ENCODE measurements at regions not wholly inside any gene's neighbourhood (a gene's known extent, or its start where the extent isn't known, plus 50 kb on each side); places are given as distances from the start of the nearest gene placed in this dataset.
A peak's percentile ranks its signal among the peaks of the same experiment; 100 is the strongest.
"Not testable (repeated sequence)": the region's sequence is repeated elsewhere in the genome, so short reads cannot be mapped to it uniquely, and the experiment has no call there.

- not testable (repeated sequence) for H3K27ac ChIP-seq, H3K4me3 ChIP-seq, H3K36me3 ChIP-seq, H3K9me3 ChIP-seq, H3K4me1 ChIP-seq
- DNase-seq: peak in 1 of 2 donors; percentile 27
- in situ Hi-C loops (cut with MboI; ENCODE audit: low sequenced_read_pairs in 4 of 4): loop anchor here (5.0 to 25.0 kb wide), 3 partner anchors 325 to 328 kb away; partner anchors contain the start of gene OLFM1 (in 4 of the 4)
- peaks cover 3 to 10% (median 7%) of the 10 kb centered on the region in 3 donors for H3K27me3 ChIP-seq
- intact Hi-C loops (cut with DNase I; ENCODE audit: low total_unique reads): loop anchor here (1.0 kb wide), 1 partner anchor 326 kb away; no protein-coding TSS in a partner anchor
- peak; percentile 58 to 70 for ATAC-seq
- TF ChIP-seq CTCF (IDR thresholded peaks at IDR 0.05 in 4 of 5, conservative IDR thresholded peaks at IDR 0.05 in 1 of 5): peak; percentile 82 to 98 (median 93)
Measured at GRCh38 chr9:135412315-135413085, 67.1 kb upstream of the PPP1R26 start.

GRCh38 chr9:135413086-135413375, 66.6 kb upstream of the PPP1R26 start:
- DNase-seq (no peak), ATAC-seq (no peak)
- Histone ChIP-seq H3K9me3 (no peaks in the 10 kb centered on the region), H3K27me3 (peaks cover 3 to 10% (median 7%) of the 10 kb centered on the region in 3 donors), H3K27ac (no peak overlapping the region), H3K36me3 (no peaks in the 10 kb centered on the region), H3K4me3 (no peak overlapping the region), H3K4me1 (no peaks in the 10 kb centered on the region)
- TF ChIP-seq POLR2A (IDR thresholded peaks at IDR 0.05): no peak
- TF ChIP-seq CTCF (IDR thresholded peaks at IDR 0.05 in 4 of 5, conservative IDR thresholded peaks at IDR 0.05 in 1 of 5): no peak
- in situ Hi-C loops (cut with MboI; ENCODE audit: low sequenced_read_pairs in 4 of 4): loop anchor here (5.0 to 25.0 kb wide), 3 partner anchors 326 to 328 kb away; partner anchors contain the start of gene OLFM1 (in 4 of the 4)
- intact Hi-C loops (cut with DNase I; ENCODE audit: low total_unique reads): no loop called here

GRCh38 chr9:135413461-135413860, 66.1 kb upstream of the PPP1R26 start:
- no peaks in the 10 kb centered on the region for H3K4me1 ChIP-seq
- H3K27me3 ChIP-seq: peaks cover 3 to 10% (median 7%) of the 10 kb centered on the region in 3 donors
- no peaks in the 10 kb centered on the region for H3K9me3 ChIP-seq
- intact Hi-C loops (cut with DNase I; ENCODE audit: low total_unique reads) (no loop called here), in situ Hi-C loops (cut with MboI; ENCODE audit: low sequenced_read_pairs in 4 of 4) (loop anchor here (5.0 to 25.0 kb wide), 3 partner anchors 326 to 329 kb away; partner anchors contain the start of gene OLFM1 (in 4 of the 4))
- TF ChIP-seq CTCF (IDR thresholded peaks at IDR 0.05 in 4 of 5, conservative IDR thresholded peaks at IDR 0.05 in 1 of 5) (no peak), POLR2A (IDR thresholded peaks at IDR 0.05) (no peak)
- DNase-seq (no peak), ATAC-seq (no peak)
- H3K36me3 ChIP-seq: no peaks in the 10 kb centered on the region
- no peak overlapping the region for H3K27ac ChIP-seq
- no peak overlapping the region for H3K4me3 ChIP-seq

GRCh38 chr9:135414293-135414692, 65.3 kb upstream of the PPP1R26 start:
- H3K27ac ChIP-seq: no peak overlapping the region
- H3K4me3 ChIP-seq: no peak overlapping the region
- in situ Hi-C loops (cut with MboI; ENCODE audit: low sequenced_read_pairs in 4 of 4): loop anchor here (5.0 to 25.0 kb wide), 3 partner anchors 327 to 329 kb away; partner anchors contain the start of gene OLFM1 (in 4 of the 4)
- ATAC-seq (no peak), DNase-seq (no peak)
- no peak for TF ChIP-seq CTCF (IDR thresholded peaks at IDR 0.05 in 4 of 5, conservative IDR thresholded peaks at IDR 0.05 in 1 of 5)
- no peak for TF ChIP-seq POLR2A (IDR thresholded peaks at IDR 0.05)
- H3K27me3 ChIP-seq: peaks cover 3% of the 10 kb centered on the region in 3 donors
- H3K36me3 ChIP-seq: no peaks in the 10 kb centered on the region
- intact Hi-C loops (cut with DNase I; ENCODE audit: low total_unique reads): no loop called here
- no peaks in the 10 kb centered on the region for H3K9me3 ChIP-seq
- no peaks in the 10 kb centered on the region for H3K4me1 ChIP-seq

Data from gastrocnemius medialis (tissue), 4 donors.